Neural cell (in vitro differentiated cells): ENCODE measurements at regions not wholly inside any gene's neighbourhood (a gene's known extent, or its start where the extent isn't known, plus 50 kb on each side); places are given as distances from the start of the nearest gene placed in this dataset.

ENCODE experiments used
- H2AFZ ChIP-seq: fragments of 200-600, 300-800 bp; sonication (generic), shearing (Covaris generic); 2 replicates; pipeline ENCODE4 v1.6.0; 2014; ENCODE audit warnings: low read depth, mild to moderate bottlenecking, antibody characterized with exemption, low read length, moderate library complexity
- H3F3A ChIP-seq: fragments of 200-600 bp; shearing (Covaris generic); 2 replicates; pipeline ENCODE4 v1.6.1; 2016; ENCODE audit warnings: mild to moderate bottlenecking, moderate library complexity, mixed read lengths, antibody characterized with exemption, low read length; ENCODE audit not compliant: insufficient read depth, poor library complexity, severe bottlenecking
- H3K27ac ChIP-seq: fragments of 200-600, 300-800 bp; sonication (generic), shearing (Covaris generic); 2 replicates; pipeline ENCODE4 v1.5.1; 2014; ENCODE audit warnings: mild to moderate bottlenecking, low read length, moderate library complexity
- H3K27me3 ChIP-seq: fragments of 300-800, 200-600 bp; sonication (generic), shearing (Covaris generic); 2 replicates; pipeline ENCODE4 v1.6.0; 2014; ENCODE audit warnings: mild to moderate bottlenecking, low read depth, low read length, moderate library complexity; ENCODE audit not compliant: insufficient read depth
- H3K36me3 ChIP-seq: fragments of 300-800, 200-600 bp; sonication (generic), shearing (Covaris generic); 2 replicates; pipeline ENCODE4 v1.5.1; 2014; ENCODE audit warnings: mild to moderate bottlenecking, antibody characterized with exemption, low read length, moderate library complexity; ENCODE audit not compliant: insufficient read depth
- H3K4me2 ChIP-seq: fragments of 300-800, 200-600 bp; sonication (generic), shearing (Covaris generic); 2 replicates; pipeline ENCODE4 v1.6.0; 2014; ENCODE audit warnings: mild to moderate bottlenecking, low read length
- H3K4me3 ChIP-seq: fragments of 300-800, 200-600 bp; sonication (generic), shearing (Covaris generic); 2 replicates; pipeline ENCODE4 v1.5.1; 2014; ENCODE audit warnings: mild to moderate bottlenecking, low read length, moderate library complexity
- H3K79me2 ChIP-seq: fragments of 200-600 bp; shearing (Covaris generic); replicated peaks from 2 replicates; pipeline ENCODE4 v1.6.0; 2014; ENCODE audit warnings: mild to moderate bottlenecking, low read length, moderate library complexity; ENCODE audit not compliant: insufficient read depth
- H3K9ac ChIP-seq: fragments of 300-800, 200-600 bp; sonication (generic), shearing (Covaris generic); 2 replicates; pipeline ENCODE4 v1.6.1; 2016; ENCODE audit warnings: mild to moderate bottlenecking, low read length, mixed read lengths
- H3K9me2 ChIP-seq: fragments of 200-600 bp; shearing (Covaris generic); 2 replicates; pipeline ENCODE4 v1.6.1; 2016; ENCODE audit warnings: mild to moderate bottlenecking, low read length, mixed read lengths; ENCODE audit not compliant: insufficient read depth
- H3K9me3 ChIP-seq: fragments of 200-600, 300-800 bp; sonication (generic), shearing (Covaris generic); 2 replicates; pipeline ENCODE4 v1.6.1; 2016; ENCODE audit warnings: mild to moderate bottlenecking, mixed run types, low read length, moderate library complexity, mixed read lengths
- H4K20me1 ChIP-seq: fragments of 200-600 bp; shearing (Covaris generic); 2 replicates; pipeline ENCODE4 v1.6.1; 2016; ENCODE audit warnings: mild to moderate bottlenecking, mixed run types; ENCODE audit not compliant: insufficient read depth
- CTCF ChIP-seq: fragments of 450-650 bp; IDR thresholded peaks from 2 replicates; pipeline ENCODE4 v1.5.1; 2014; ENCODE audit warnings: antibody characterized with exemption, mild to moderate bottlenecking, moderate library complexity; ENCODE audit not compliant: poor library complexity, severe bottlenecking
- EP300 ChIP-seq: fragments of 450-650 bp; conservative IDR thresholded peaks from 2 replicates; pipeline ENCODE4 v1.6.1; 2014; ENCODE audit warnings: antibody characterized with exemption, mild to moderate bottlenecking, moderate library complexity; ENCODE audit not compliant: poor library complexity, severe bottlenecking
- EZH2 ChIP-seq: fragments of 200-600, 300-800 bp; shearing (Covaris generic), sonication (generic); IDR thresholded peaks from 2 replicates; pipeline ENCODE4 v1.6.1; 2014; ENCODE audit warnings: antibody characterized with exemption, low read length, borderline replicate concordance, mild to moderate bottlenecking; ENCODE audit not compliant: insufficient read depth, poor library complexity, severe bottlenecking
- MXI1 ChIP-seq: fragments of 450-650 bp; conservative IDR thresholded peaks from 2 replicates; pipeline ENCODE4 v1.6.1; 2014; ENCODE audit warnings: antibody characterized with exemption, mild to moderate bottlenecking; ENCODE audit not compliant: poor library complexity, severe bottlenecking
- POLR2AphosphoS5 ChIP-seq: IDR thresholded peaks from 2 replicates; pipeline ENCODE4 v1.6.1; 2012
- RAD21 ChIP-seq: fragments of 450-650 bp; conservative IDR thresholded peaks from 2 replicates; pipeline ENCODE4 v1.6.1; 2014; ENCODE audit warnings: antibody characterized with exemption, mild to moderate bottlenecking, moderate library complexity
- REST ChIP-seq: IDR thresholded peaks from 2 replicates; pipeline ENCODE4 v1.6.1; 2012; ENCODE audit warnings: borderline replicate concordance
- SMC3 ChIP-seq: fragments of 450-650 bp; conservative IDR thresholded peaks from 2 replicates; pipeline ENCODE4 v1.6.1; 2014; ENCODE audit warnings: antibody characterized with exemption, mild to moderate bottlenecking, moderate library complexity; ENCODE audit not compliant: poor library complexity
- TAF1 ChIP-seq: IDR thresholded peaks from 2 replicates; pipeline ENCODE4 v1.6.1; 2012; ENCODE audit warnings: low read depth

DNA sequence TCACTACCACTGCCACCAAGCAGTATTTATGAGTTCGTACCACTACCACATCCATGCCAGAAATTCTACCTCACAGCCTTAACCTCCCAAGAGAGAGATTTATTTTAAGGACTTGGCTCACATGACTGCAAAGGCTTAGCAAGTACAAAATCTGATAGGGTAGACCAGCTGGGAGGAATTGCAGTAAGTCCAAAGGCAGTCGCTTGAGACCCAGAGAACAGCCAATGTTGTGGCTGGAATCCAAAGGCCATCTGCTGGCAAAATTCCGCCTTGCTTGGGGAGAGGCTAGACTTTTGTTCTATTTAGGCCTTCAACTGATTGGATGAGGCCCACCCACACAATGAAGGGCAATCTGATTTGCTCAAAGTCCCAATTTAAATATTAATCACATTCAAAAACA lies 101.4 kb upstream of the STT3B start:
- TF ChIP-seq POLR2AphosphoS5 (no peak), EZH2 (no peak), TAF1 (no peak), EP300 (no peak), CTCF (no peak), RAD21 (no peak), MXI1 (no peak), SMC3 (no peak), REST (no peak)
- H3K4me2 ChIP-seq, result no peak overlapping the region
- H3K27me3 ChIP-seq, result no peaks in the 10 kb centered on the region
- no peak overlapping the region for H3K27ac ChIP-seq
- no peak overlapping the region for H3K9ac ChIP-seq
- no peak overlapping the region for H3K4me3 ChIP-seq
- no peaks in the 10 kb centered on the region for H3K79me2 ChIP-seq
- H3K9me2 ChIP-seq, result no peaks in the 10 kb centered on the region
- no peak overlapping the region for H2AFZ ChIP-seq
- no peaks in the 10 kb centered on the region for H3F3A ChIP-seq
- H3K36me3 ChIP-seq, result no peaks in the 10 kb centered on the region
- H4K20me1 ChIP-seq, result no peaks in the 10 kb centered on the region
- H3K9me3 ChIP-seq, result no peaks in the 10 kb centered on the region

GRCh38 chr3:31432897-31433678 lies 99.6 kb upstream of the STT3B start:
- H3K4me2 ChIP-seq, result no peak overlapping the region
- no peaks in the 10 kb centered on the region for H4K20me1 ChIP-seq
- TF ChIP-seq POLR2AphosphoS5 (no peak), RAD21 (no peak), SMC3 (no peak), CTCF (no peak), TAF1 (no peak), EZH2 (no peak), REST (no peak), MXI1 (no peak), EP300 (no peak)
- H3K36me3 ChIP-seq, result no peaks in the 10 kb centered on the region
- no peaks in the 10 kb centered on the region for H3K9me2 ChIP-seq
- no peak overlapping the region for H2AFZ ChIP-seq
- no peak overlapping the region for H3K4me3 ChIP-seq
- no peaks in the 10 kb centered on the region for H3K9me3 ChIP-seq
- no peak overlapping the region for H3K27ac ChIP-seq
- H3K9ac ChIP-seq, result no peak overlapping the region
- H3F3A ChIP-seq, result no peaks in the 10 kb centered on the region
- H3K79me2 ChIP-seq, result no peaks in the 10 kb centered on the region
- no peaks in the 10 kb centered on the region for H3K27me3 ChIP-seq
